SW480 (cell line): ENCODE measurements at regions not wholly inside any gene's neighbourhood (a gene's known extent, or its start where the extent isn't known, plus 50 kb on each side); places are given as distances from the start of the nearest gene placed in this dataset.
"Not testable (repeated sequence)": the region's sequence is repeated elsewhere in the genome, so short reads cannot be mapped to it uniquely, and the experiment has no call there.

ENCODE experiments used
- DNase-seq: peaks from one replicate; pipeline ENCODE4 v3.0.0-alpha.2; 2016; ENCODE audit warnings: low spot score

DNA sequence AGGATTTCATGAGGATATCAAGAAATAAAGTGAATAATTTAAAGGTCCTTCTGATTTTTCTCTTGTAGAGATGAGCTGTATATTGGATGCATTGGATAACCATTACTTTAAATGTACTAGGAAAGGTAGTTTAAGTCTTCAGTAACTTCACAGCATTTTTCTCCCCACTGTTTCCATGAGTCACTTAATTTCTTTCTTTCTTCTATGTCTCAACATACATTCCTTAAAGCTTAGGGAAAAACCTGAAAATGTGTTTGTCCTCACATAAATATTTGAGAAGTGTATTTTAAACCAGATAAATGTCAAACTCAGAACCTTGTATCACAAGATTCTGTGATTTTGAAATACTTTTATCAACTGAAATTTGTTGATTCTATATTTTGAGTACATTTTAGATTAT lies 1970.2 kb upstream of the FLRT2 start:
- DNase-seq, result no peak

DNA sequence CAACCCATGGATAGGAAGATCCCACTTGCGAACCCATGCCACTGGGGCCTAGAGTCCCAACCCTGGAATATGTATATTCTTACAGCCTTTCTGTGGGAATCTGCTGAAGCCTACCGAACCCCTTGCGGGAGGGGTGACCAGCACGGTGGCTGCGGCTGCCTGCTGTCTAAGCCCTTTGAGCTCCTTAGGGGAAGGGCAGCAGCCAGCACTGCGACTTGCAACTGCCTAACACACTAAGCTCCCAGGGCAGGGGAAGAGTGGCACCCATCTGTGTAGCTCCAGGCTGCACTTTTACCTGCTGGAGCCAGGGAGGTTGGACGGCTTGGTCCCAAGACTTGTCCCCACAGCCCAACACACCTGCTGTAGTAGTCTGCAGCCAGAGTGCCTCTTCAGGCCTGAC lies 1968.7 kb upstream of the FLRT2 start:
- DNase-seq, result no peak

DNA sequence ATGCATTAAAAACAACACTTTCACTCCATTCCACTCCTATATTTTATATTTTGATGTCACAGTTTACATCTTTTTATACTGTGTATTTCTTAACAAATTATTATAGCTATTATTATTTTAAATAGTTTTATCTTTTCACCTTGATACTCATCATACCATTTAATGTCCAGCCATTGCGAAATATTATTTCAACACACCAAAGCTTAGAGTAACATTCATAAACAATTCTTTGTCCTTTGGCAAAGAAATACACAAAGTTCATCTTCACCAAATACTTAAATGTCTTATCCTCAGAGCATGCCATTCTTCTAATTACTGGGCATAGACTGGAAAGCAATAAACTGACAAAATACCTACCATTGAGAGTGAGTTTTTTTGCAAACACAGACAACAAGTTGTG lies 1963.4 kb upstream of the FLRT2 start:
- no peak for DNase-seq

DNA sequence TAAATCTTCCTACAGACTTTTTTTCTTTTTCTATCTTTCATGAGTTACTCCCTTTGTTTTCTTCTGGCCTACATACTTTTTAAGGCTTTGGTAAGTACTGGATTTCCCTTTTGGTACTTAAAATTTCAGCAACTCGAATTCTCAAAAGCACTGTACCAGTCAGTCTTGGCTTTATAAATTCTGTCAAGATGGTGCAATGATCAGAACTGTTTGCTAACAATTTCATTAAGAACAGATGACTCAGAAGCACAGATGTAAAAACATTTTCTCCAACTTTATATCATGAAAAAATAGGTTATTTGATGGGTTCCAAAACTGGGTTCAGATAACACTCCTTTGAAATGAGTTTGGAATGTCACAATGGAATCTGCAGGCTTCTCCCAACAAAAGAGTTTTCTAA lies 1961.8 kb upstream of the FLRT2 start:
- DNase-seq, result no peak

DNA sequence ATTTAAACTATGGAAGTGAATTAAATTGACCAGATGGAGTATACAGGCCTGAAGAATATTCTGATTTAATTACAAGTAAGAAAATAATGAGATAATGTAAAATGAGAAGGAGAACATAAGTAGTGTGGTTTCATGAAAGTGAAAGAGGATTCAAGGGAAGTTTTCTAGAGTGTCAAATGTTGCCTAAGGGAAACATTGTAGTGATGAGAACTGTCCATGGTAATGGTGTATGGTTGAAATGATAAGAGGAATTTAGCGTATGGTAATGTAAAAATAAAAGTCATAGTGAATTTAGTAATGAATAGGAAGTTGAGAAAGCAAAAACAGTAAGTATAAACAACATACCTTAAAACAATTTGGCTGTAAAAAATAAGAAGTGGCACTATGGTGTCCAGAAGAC lies 1954.6 kb upstream of the FLRT2 start:
- DNase-seq, result no peak

- no peak for DNase-seq
These were observed 1946.7 kb upstream of the FLRT2 start for GRCh38 chr14:83583201-83583600.

DNA sequence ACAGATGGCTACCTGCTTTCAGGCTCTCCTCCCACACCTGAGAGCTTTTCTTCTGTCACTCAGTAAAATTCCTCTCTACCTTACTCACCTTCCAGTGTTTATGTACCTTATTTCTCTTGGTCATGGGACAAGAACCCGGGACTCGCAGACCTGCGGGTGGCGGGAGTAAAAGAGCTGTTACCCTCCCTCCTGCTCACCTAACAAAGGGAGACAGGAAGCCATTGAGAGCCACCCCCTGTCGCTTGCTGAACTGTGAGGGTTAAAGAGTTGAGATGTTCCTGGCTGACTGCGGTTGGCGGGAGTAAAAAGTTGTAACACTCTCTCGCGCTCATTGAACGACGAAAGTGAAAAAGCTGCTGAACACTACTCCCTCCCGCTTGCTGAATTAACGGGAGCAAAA lies 1935.1 kb upstream of the FLRT2 start:
- no peak for DNase-seq

DNA sequence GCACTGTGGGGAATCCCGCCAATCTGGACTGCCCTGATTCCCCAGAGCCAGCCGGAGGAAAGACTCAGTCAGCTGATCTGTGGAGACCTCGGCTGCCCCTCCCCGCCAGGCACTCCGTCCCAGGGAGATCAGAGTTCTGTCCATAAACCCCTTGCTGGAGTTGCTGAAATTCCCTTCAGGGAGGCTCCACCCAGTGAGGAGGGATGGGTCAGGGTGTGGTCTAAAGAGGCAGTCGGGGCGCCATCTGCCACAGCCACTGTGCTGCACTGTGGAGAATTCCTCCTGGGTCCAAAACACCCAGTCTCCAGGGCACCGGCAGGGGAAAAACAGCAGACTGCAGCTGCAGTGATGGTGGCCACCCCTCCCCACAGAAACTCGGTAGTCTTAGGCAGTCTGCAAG lies 1922.3 kb upstream of the FLRT2 start:
- DNase-seq, result no peak

DNA sequence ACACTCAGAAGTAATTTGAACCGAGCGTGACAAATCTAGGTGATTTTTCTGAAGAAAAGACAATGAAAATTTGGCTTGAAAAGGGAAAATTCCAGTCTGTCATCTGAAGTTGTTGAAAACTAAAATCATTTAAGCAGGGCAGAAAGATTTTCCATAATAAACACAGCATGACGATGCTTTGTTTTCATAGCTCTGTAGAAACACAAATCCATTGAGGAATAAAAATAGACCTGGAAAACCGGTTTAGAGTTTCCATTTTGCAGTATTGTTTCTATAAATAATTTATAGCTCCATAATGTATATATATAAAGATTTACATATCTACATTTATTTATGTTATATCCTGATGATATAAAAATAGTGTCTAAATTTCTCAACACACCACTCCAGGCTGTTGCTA lies 1918.5 kb upstream of the FLRT2 start:
- no peak for DNase-seq

DNA sequence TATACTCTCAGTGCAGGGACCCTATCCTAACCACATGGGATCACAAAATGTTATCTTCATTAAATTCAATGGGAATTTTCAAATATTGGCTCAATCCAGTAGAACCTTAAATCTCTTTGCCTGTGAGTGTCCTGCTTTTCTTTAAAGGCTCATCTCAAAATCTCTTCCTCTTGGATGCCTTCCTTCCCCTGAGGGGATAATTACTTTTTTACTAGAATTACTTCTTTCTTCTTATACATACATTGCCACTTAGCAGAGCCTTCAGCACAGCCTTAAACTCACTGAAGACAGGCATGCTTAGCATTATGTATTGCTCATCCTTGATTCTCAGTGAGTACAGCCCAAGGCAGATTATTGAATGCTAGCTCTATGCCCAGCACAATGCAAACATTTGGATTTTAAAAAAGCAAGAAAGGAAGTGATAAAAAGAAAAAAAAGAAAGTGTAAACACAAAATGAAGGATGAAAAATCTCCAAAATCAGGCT lies 1918.0 kb upstream of the FLRT2 start:
- no peak for DNase-seq

DNA sequence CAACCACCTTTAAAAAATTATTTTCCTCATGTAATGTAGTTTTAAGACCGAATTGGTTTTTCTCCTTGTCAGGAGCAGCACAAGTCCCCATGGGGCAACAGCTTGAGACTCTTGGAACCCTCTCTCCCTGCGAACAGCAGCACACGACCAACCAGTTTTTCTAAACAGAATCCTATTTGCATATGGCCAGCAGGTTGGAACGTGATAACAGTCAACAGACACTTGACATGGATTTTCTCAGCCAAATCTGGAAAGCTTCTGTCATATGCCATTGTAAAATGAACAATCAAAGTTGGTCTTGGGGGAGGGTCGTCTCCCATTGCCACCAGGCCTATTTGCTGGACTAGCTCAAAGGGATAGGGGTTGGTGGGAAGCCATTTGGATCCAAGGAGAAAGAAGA lies 1915.0 kb upstream of the FLRT2 start:
- no peak for DNase-seq

GRCh38 chr14:83624541-83624940 lies 1905.4 kb upstream of the FLRT2 start:
- no peak for DNase-seq

DNA sequence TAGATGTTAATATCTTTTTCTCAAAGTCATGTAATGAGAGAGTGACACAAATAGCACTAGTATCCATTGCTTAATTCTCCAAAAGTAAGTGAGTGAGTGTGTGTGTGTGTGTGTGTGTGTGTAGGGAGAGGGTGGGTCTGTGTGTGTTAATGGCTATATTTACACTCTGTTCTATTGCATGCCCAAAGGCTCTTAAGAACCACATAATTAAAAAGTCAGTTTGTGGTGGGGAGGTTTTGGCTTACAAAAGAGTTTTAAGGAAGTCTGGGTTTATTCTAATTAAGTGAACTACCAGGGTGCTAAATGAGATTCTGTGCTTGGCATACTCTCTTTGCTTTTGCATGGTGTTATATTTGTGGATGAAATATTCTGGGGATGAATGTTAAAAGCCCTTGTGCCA lies 1897.6 kb upstream of the FLRT2 start:
- DNase-seq, result no peak

DNA sequence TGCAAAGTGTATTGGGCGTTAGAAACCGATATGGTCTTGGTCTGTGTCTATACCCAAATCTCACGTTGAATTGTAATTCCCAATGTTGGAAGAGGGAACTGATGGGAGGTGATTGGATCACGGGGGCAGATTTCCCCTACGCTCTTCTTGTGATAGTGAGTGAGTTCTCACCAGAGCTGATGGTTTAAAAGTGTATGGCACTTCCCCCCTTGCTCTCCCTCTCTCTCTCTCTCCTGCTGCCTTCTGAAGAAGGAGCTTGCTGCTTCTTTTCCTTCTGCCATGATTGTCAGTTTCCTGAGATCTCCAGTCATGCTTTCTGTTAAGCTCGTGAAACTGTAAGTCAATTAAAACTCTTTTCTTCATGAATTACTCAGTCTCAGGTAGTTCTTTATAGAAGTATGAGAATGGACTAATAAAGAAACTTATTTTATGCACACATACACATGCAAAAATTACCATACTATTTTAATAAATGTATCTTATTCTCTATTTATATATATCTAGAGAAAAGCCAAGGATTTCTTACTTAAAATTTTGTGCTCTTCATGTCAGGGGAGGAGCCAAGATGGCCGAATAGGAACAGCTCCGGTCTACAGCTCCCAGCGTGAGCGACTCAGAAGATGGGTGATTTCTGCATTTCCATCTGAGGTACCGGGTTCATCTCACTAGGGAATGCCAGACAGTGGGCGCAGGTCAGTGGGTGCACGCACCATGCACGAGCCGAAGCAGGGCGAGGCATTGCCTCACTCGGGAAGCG lies 1891.0 kb upstream of the FLRT2 start:
- DNase-seq, result no peak

DNA sequence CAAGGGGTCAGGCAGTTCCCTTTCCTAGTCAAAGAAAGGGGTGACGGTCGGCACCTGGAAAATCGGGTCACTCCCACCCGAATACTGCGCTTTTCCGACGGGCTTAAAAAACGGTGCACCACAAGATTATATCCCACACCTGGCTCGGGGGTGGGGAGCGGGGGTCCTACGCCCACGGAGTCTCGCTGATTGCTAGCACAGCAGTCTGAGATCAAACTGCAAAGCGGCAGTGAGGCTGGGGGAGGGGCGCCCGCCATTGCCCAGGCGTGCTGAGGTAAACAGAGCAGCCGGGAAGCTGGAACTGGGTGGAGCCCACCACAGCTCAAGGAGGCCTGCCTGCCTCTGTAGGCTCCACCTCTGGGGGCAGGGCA lies 1890.5 kb upstream of the FLRT2 start:
- DNase-seq, result not testable (repeated sequence)

- no peak for DNase-seq
These were observed 1883.7 kb upstream of the FLRT2 start for GRCh38 chr14:83646228-83646627.

GRCh38 chr14:83660597-83660996 lies 1869.3 kb upstream of the FLRT2 start:
- DNase-seq, result no peak

GRCh38 chr14:83664389-83664788 lies 1865.6 kb upstream of the FLRT2 start:
- no peak for DNase-seq

GRCh38 chr14:83689265-83689664 lies 1840.7 kb upstream of the FLRT2 start:
- DNase-seq, result no peak

- DNase-seq, result no peak
These were observed 1832.8 kb upstream of the FLRT2 start for GRCh38 chr14:83697099-83697498.

GRCh38 chr14:83702619-83703018 lies 1827.3 kb upstream of the FLRT2 start:
- DNase-seq, result no peak

DNA sequence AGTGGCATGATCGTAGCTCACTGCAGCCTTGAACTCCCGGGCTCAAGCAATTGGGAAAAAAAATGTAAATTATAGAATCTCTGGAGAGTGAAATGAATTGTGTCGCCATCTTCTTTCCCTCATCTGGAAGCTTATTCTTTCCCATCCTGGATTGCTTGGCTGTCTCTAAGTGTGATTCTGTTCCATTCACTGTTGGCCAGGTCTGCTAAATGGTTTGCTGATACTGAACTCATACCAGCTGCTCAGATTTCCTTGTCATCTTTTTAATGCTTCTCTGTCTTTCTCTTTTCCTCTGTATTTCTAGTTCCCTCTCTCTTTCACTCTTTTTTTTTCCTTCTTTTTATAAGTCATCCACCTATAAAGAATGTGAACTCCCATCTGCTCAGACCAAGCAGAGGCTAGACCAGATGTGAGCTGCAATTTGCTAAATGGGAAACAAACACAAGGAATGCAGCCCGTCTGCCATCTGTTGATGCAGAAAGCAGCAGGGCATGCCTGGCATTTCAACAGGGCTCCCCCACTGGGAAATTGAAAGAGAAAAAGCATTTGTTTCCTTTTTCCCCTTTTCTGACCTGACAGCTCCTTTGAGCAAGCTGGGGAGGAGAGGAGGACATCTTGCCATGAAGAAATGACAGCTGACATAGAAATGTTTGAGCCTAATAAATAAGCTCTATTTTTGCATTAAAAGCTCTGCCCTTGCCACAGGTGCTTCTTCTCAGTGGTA lies 1823.6 kb upstream of the FLRT2 start:
- DNase-seq, result no peak

- DNase-seq, result no peak
These were observed 1822.9 kb upstream of the FLRT2 start for GRCh38 chr14:83707056-83707455.

DNA sequence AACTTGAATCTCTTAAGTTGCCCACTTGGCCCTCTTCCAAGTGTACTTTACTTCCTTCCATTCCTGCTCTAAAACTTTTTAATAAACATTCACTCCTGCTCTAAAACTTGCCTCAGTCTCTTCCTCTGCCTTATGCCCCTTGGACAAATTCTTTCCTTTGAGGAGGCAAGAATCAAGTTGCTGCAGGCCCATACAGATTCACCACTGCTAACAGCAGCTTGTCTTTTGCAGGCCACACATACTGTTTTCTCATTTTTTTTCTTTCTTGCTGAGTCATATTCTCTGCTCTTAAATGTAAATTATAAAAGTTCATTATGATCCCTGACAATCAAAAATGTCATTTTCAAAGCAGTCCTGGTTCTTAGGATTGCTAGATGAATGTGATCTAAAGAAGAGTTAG lies 1820.8 kb upstream of the FLRT2 start:
- no peak for DNase-seq
